ENCODE measurements at regions not wholly inside any gene's neighbourhood (a gene's known extent, or its start where the extent isn't known, plus 50 kb on each side); places are given as distances from the start of the nearest gene placed in this dataset.

GRCh38 chr9:88077071-88077617, 61.1 kb downstream of the SPATA31C2 start:
- no peak for DNase-seq

- DNase-seq: peak; percentile 42
Observed at GRCh38 chr9:88076286-88077070, 61.8 kb downstream of the SPATA31C2 start.

- DNase-seq: no peak
Observed at GRCh38 chr9:88075966-88076285, 62.3 kb downstream of the SPATA31C2 start.

- no peak for DNase-seq
Observed at GRCh38 chr9:88075506-88075905, 62.8 kb downstream of the SPATA31C2 start.

GRCh38 chr9:88074931-88075330, 63.3 kb downstream of the SPATA31C2 start:
- no peak for DNase-seq

GRCh38 chr9:88072831-88073375, 65.4 kb downstream of the SPATA31C2 start:
- no peak for DNase-seq

GRCh38 chr9:88071331-88071730, 66.9 kb downstream of the SPATA31C2 start:
- no peak for DNase-seq

- no peak for DNase-seq
Observed at GRCh38 chr9:88065619-88066018, 72.7 kb downstream of the SPATA31C2 start.

GRCh38 chr9:88064554-88064953, 73.7 kb downstream of the SPATA31C2 start:
- no peak for DNase-seq

- DNase-seq: no peak
Observed at GRCh38 chr9:88060746-88061145, 77.5 kb downstream of the SPATA31C2 start.

- no peak for DNase-seq
Observed at GRCh38 chr9:88059469-88059868, 78.8 kb downstream of the SPATA31C2 start.

- no peak for DNase-seq
Observed at GRCh38 chr9:88056876-88057275, 81.4 kb downstream of the SPATA31C2 start.

- no peak for DNase-seq
Observed at GRCh38 chr9:88053856-88054501, 79.6 kb upstream of the CDK20 start.

GRCh38 chr9:88052321-88052965, 78.1 kb upstream of the CDK20 start:
- DNase-seq: no peak

- no peak for DNase-seq
Observed at GRCh38 chr9:88051138-88051537, 76.8 kb upstream of the CDK20 start.

- DNase-seq: no peak
Observed at GRCh38 chr9:88049677-88050307, 75.5 kb upstream of the CDK20 start.

- DNase-seq: no peak
Observed at GRCh38 chr9:88046542-88046941, 72.2 kb upstream of the CDK20 start.

- no peak for DNase-seq
Observed at GRCh38 chr9:88045686-88046085, 71.4 kb upstream of the CDK20 start.

- DNase-seq: no peak
Observed at GRCh38 chr9:88044200-88044599, 69.9 kb upstream of the CDK20 start.

GRCh38 chr9:88043647-88044046, 69.3 kb upstream of the CDK20 start:
- DNase-seq: no peak

GRCh38 chr9:88041447-88041846, 67.1 kb upstream of the CDK20 start:
- no peak for DNase-seq

- no peak for DNase-seq
Observed at GRCh38 chr9:88037285-88037845, 63.0 kb upstream of the CDK20 start.

- no peak for DNase-seq
Observed at GRCh38 chr9:88034964-88035363, 60.6 kb upstream of the CDK20 start.

Measured in stimulated activated CD4-positive, alpha-beta T cell treated with anti-CD3 and anti-CD28 coated beads, Interleukin-12 subunit alpha, Interleukin-12 subunit beta, amount 100 ng/mL, for 4 hours (primary cell).